ENCODE measurements at regions not wholly inside any gene's neighbourhood (a gene's known extent, or its start where the extent isn't known, plus 50 kb on each side); places are given as distances from the start of the nearest gene placed in this dataset.

DNA sequence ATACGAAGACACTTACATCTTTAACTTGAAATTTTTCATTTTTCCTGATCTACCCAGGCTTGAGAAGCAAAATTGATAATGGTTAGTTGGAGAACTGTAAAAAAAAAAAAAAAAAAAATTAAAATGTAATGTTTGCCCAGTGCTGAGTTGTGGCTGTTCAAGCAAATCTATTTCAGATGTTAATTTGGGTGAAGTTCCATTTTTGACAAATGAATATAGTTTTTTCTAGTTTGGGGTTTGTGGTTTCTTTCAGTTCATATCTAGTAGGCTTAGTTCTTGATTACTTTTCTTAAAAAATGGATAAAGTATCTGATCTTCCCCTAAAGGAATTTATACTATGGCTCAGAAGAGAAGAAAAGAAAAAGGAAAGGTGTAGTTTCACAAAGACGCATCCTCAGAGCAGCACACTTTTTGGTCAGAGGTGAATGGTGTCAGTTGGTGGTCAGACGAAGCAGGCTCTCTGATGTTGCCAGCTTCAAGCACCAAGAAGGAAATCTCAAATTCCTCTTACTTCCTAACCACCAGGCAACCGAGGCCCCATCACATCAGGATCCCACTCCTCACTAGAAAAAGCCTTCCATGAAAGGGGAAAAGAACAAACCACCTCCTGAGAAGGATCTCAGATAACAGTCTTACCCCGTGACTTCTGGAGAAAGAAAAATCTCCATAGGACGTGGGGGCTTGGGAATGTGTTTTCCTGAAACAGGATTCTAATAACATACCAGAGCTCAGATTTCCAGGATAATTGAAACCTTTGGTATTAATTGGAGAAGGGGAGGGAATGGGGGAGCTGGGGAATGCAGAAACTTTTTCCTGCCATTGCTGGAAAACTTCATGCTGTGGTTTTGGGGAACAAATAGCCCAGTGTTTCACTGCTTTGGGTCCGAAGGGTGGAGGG is 396.2 kb downstream of the CD83 start:
- Histone ChIP-seq H3K9me3 (no peaks in the 10 kb centered on the region), H2AFZ (ENCODE audit: low read depth) (no peak overlapping the region), H3K4me2 (no peak overlapping the region), H3K27me3 (ENCODE audit: insufficient read depth) (no peaks in the 10 kb centered on the region), H3F3A (replicated peaks; ENCODE audit: insufficient read depth) (no peaks in the 10 kb centered on the region), H3K9ac (no peak overlapping the region), H3K27ac (ENCODE audit: low read depth in 2 of 2, low read length in 1 of 2) (no peak overlapping the region), H3K9me2 (no peaks in the 10 kb centered on the region), H4K20me1 (ENCODE audit: insufficient read depth) (no peaks in the 10 kb centered on the region), H3K36me3 (replicated peaks in 1 of 2; ENCODE audit: control insufficient read depth in 1 of 2, insufficient read depth in 2 of 2, low read length in 1 of 2) (no peaks in the 10 kb centered on the region), H3K4me3 (ENCODE audit: low read depth in 2 of 2, low read length in 1 of 2) (no peak overlapping the region), H3K79me2 (ENCODE audit: insufficient read depth) (no peaks in the 10 kb centered on the region), H3K4me1 (ENCODE audit: control insufficient read depth in 1 of 2, insufficient read depth in 2 of 2, low read depth in 1 of 2, low read length in 1 of 2) (peaks cover 0 to 11% of the 10 kb centered on the region in 2 experiments; a peak in 2 of 4 replicates)
- ChIA-PET POLR2A (no interaction called here), CTCF (no interaction called here)
- DNase-seq = no peak
- 41% methylated on average over 7 of the region's 7 CpGs for WGBS (ENCODE audit: low lambda C conversion rate)
- TF ChIP-seq ELF1 (IDR thresholded peaks at IDR 0.05) = no peak
- no peak for TF ChIP-seq NFIC (IDR thresholded peaks at IDR 0.05; ENCODE audit: borderline replicate concordance)
- no peak for TF ChIP-seq REST (IDR thresholded peaks at IDR 0.05; ENCODE audit: low read depth, low read length)
- no peak for TF ChIP-seq YY1 (IDR thresholded peaks at IDR 0.05; ENCODE audit: low read depth)
- no peak for TF ChIP-seq MEF2A (IDR thresholded peaks at IDR 0.05; ENCODE audit: borderline replicate concordance, low read depth)
- no peak for TF ChIP-seq USF1 (IDR thresholded peaks at IDR 0.05; ENCODE audit: borderline replicate concordance, low read depth)
- TF ChIP-seq RAD21 (IDR thresholded peaks at IDR 0.05; ENCODE audit: low read length) = no peak
- no peak for TF ChIP-seq TAF1 (IDR thresholded peaks at IDR 0.05; ENCODE audit: borderline replicate concordance, low read depth, low read length)

DNA sequence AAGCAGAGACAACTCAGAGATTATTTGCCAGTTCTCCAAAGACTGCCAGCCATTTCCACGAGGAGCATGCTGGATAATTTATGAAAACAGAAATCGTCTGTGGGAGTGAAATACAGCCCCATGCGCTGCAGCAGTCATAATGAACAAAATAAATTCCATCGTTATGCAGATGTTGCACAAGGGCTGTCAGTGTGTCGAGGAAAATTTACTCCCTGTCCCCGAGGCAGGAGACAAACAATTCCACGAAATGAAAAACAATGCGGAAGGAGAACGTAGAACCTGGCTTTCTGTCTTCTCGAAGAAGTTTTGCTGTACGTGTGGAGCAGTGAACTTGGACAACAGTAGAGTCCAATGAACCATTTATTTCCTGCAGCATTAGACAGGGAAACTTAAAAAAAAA is 399.4 kb downstream of the CD83 start:
- Histone ChIP-seq H3K36me3 (replicated peaks in 1 of 2; ENCODE audit: control insufficient read depth in 1 of 2, insufficient read depth in 2 of 2, low read length in 1 of 2) (no peaks in the 10 kb centered on the region), H3K9ac (no peak overlapping the region), H3K4me3 (ENCODE audit: low read depth in 2 of 2, low read length in 1 of 2) (no peak overlapping the region), H3K9me3 (no peaks in the 10 kb centered on the region), H3K79me2 (ENCODE audit: insufficient read depth) (no peaks in the 10 kb centered on the region), H3K27ac (ENCODE audit: low read depth in 2 of 2, low read length in 1 of 2) (no peak overlapping the region), H3K4me1 (ENCODE audit: control insufficient read depth in 1 of 2, insufficient read depth in 2 of 2, low read depth in 1 of 2, low read length in 1 of 2) (peaks cover 0 to 14% of the 10 kb centered on the region in 2 experiments; a peak in 2 of 4 replicates), H3K9me2 (no peaks in the 10 kb centered on the region), H3K27me3 (ENCODE audit: insufficient read depth) (no peaks in the 10 kb centered on the region), H2AFZ (ENCODE audit: low read depth) (no peak overlapping the region), H3K4me2 (no peak overlapping the region), H4K20me1 (ENCODE audit: insufficient read depth) (no peaks in the 10 kb centered on the region), H3F3A (replicated peaks; ENCODE audit: insufficient read depth) (no peaks in the 10 kb centered on the region)
- 50% methylated on average over 11 of the region's 11 CpGs for WGBS (ENCODE audit: low lambda C conversion rate)
- ChIA-PET CTCF (no interaction called here), POLR2A (no interaction called here)
- DNase-seq = no peak
- TF ChIP-seq RAD21 (IDR thresholded peaks at IDR 0.05; ENCODE audit: low read length) (no peak), TAF1 (IDR thresholded peaks at IDR 0.05; ENCODE audit: borderline replicate concordance, low read depth, low read length) (no peak), EZH2phosphoT487 (IDR thresholded peaks at IDR 0.05; ENCODE audit: borderline replicate concordance, low read depth) (no peak), RCOR1 (IDR thresholded peaks at IDR 0.05; ENCODE audit: low read length) (no peak), IRF3 (IDR thresholded peaks at IDR 0.05; ENCODE audit: low read depth, low read length) (no peak), ZBTB33 (IDR thresholded peaks at IDR 0.05; ENCODE audit: borderline replicate concordance, low read depth) (no peak), GATA2 (CRISPR knock-in tag; IDR thresholded peaks at IDR 0.05) (no peak), NFIC (IDR thresholded peaks at IDR 0.05; ENCODE audit: borderline replicate concordance) (no peak), ELF1 (IDR thresholded peaks at IDR 0.05) (no peak), RXRA (IDR thresholded peaks at IDR 0.05; ENCODE audit: borderline replicate concordance, low read depth) (no peak)
- TF ChIP-seq, protein P1, sequence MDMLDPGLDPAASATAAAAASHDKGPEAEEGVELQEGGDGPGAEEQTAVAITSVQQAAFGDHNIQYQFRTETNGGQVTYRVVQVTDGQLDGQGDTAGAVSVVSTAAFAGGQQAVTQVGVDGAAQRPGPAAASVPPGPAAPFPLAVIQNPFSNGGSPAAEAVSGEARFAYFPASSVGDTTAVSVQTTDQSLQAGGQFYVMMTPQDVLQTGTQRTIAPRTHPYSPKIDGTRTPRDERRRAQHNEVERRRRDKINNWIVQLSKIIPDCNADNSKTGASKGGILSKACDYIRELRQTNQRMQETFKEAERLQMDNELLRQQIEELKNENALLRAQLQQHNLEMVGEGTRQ (IDR thresholded peaks at IDR 0.05; ENCODE audit: borderline replicate concordance, low read depth, low read length) = no peak
- TF ChIP-seq, protein P2, sequence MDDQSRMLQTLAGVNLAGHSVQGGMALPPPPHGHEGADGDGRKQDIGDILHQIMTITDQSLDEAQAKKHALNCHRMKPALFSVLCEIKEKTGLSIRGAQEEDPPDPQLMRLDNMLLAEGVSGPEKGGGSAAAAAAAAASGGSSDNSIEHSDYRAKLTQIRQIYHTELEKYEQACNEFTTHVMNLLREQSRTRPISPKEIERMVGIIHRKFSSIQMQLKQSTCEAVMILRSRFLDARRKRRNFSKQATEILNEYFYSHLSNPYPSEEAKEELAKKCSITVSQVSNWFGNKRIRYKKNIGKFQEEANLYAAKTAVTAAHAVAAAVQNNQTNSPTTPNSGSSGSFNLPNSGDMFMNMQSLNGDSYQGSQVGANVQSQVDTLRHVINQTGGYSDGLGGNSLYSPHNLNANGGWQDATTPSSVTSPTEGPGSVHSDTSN (IDR thresholded peaks at IDR 0.05) = no peak

Measured in SK-N-SH (cell line).